ENCODE measurements at regions not wholly inside any gene's neighbourhood (a gene's known extent, or its start where the extent isn't known, plus 50 kb on each side); places are given as distances from the start of the nearest gene placed in this dataset.

DNA sequence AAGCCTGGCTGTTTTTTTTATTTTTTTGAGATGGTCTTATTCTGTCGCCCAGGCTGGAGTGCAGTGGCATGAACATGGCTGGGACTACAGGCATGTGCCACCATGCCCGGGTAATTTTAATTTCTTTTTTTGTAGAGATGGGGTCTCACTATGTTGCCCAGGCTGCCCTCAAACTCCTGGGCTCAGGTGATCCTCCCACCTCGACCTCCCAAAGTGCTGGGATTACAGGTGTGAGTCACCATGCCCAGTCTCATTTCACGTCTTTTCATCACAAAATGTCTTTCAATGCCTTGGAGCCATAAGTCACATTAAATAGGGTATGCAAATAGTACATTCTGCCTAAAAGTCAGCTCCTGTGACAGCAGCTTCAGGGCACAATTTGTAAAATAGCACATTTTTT, 52.8 kb downstream of the SOX2 start:
- TF ChIP-seq, protein P1, sequence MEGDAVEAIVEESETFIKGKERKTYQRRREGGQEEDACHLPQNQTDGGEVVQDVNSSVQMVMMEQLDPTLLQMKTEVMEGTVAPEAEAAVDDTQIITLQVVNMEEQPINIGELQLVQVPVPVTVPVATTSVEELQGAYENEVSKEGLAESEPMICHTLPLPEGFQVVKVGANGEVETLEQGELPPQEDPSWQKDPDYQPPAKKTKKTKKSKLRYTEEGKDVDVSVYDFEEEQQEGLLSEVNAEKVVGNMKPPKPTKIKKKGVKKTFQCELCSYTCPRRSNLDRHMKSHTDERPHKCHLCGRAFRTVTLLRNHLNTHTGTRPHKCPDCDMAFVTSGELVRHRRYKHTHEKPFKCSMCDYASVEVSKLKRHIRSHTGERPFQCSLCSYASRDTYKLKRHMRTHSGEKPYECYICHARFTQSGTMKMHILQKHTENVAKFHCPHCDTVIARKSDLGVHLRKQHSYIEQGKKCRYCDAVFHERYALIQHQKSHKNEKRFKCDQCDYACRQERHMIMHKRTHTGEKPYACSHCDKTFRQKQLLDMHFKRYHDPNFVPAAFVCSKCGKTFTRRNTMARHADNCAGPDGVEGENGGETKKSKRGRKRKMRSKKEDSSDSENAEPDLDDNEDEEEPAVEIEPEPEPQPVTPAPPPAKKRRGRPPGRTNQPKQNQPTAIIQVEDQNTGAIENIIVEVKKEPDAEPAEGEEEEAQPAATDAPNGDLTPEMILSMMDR (IDR thresholded peaks at IDR 0.05), result no peak
- no peak for TF ChIP-seq POLR2A (IDR thresholded peaks at IDR 0.05)

Measured in testis (tissue), 2 donors.